Neural progenitor cell (in vitro differentiated cells): ENCODE measurements at regions not wholly inside any gene's neighbourhood (a gene's known extent, or its start where the extent isn't known, plus 50 kb on each side); places are given as distances from the start of the nearest gene placed in this dataset.

ENCODE experiments used
- DNase-seq: peaks from one replicate; pipeline ENCODE4 v3.0.0-alpha.2; 2016; ENCODE audit warnings: low spot score
- H2AFZ ChIP-seq: fragments of 200-600 bp; sonication (generic); replicated peaks from 2 replicates; pipeline ENCODE4 v1.6.1; 2016; ENCODE audit warnings: antibody characterized with exemption
- H3F3A ChIP-seq: fragments of 200-600 bp; sonication (generic); 2 replicates; pipeline ENCODE4 v1.6.1; 2016; ENCODE audit warnings: antibody characterized with exemption, low read depth
- H3K27ac ChIP-seq: fragments of 200-600 bp; sonication (generic); 2 replicates; pipeline ENCODE4 v1.5.1; 2016; ENCODE audit warnings: mild to moderate bottlenecking
- H3K27me3 ChIP-seq: fragments of 200-600 bp; sonication (generic); 2 replicates; pipeline ENCODE4 v1.6.1; 2016; ENCODE audit warnings: mild to moderate bottlenecking, moderate library complexity
- H3K36me3 ChIP-seq: fragments of 200-600 bp; sonication (generic); 2 replicates; pipeline ENCODE4 v1.5.1; 2016
- H3K4me1 ChIP-seq: fragments of 200-600 bp; sonication (generic); 2 replicates; pipeline ENCODE4 v1.6.1; 2016; ENCODE audit warnings: mixed run types
- H3K4me2 ChIP-seq: fragments of 200-600 bp; sonication (generic); 2 replicates; pipeline ENCODE4 v1.6.1; 2016
- H3K4me3 ChIP-seq: fragments of 200-600 bp; sonication (generic); 2 replicates; pipeline ENCODE4 v1.5.1; 2016
- H3K79me2 ChIP-seq: fragments of 200-600 bp; sonication (generic); 2 replicates; pipeline ENCODE4 v1.6.1; 2016; ENCODE audit warnings: low read depth
- H3K9ac ChIP-seq: fragments of 200-600 bp; sonication (generic); 2 replicates; pipeline ENCODE4 v1.6.1; 2016
- H3K9me3 ChIP-seq: fragments of 200-600 bp; sonication (generic); 2 replicates; pipeline ENCODE4 v1.5.1; 2016; ENCODE audit warnings: low read depth
- H4K20me1 ChIP-seq: fragments of 200-600 bp; sonication (generic); 2 replicates; pipeline ENCODE4 v1.6.1; 2016; ENCODE audit warnings: low read depth
- H3K27ac Mint-ChIP-seq: 3 replicates; pipeline ENCODE4 v1.8.0; 2021; ENCODE audit warnings: mixed read lengths
- H3K27me3 Mint-ChIP-seq: 2 replicates; pipeline ENCODE4 v1.8.0; 2022; ENCODE audit warnings: low read depth, mild to moderate bottlenecking, inconsistent platforms, moderate library complexity, mixed read lengths; ENCODE audit not compliant: insufficient read depth
- H3K36me3 Mint-ChIP-seq: 3 replicates; pipeline ENCODE4 v1.8.0; 2021; ENCODE audit warnings: mixed read lengths
- H3K4me1 Mint-ChIP-seq: 3 replicates; pipeline ENCODE4 v1.8.0; 2021; ENCODE audit warnings: mixed read lengths
- H3K4me3 Mint-ChIP-seq: 3 replicates; pipeline ENCODE4 v1.8.0; 2021; ENCODE audit warnings: mild to moderate bottlenecking, moderate library complexity, mixed read lengths
- H3K9me3 Mint-ChIP-seq: 3 replicates; pipeline ENCODE4 v1.8.0; 2020; ENCODE audit warnings: mixed read lengths
- CTCF ChIP-seq: fragments of 200-600 bp; sonication (generic); IDR thresholded peaks from 2 replicates; pipeline ENCODE4 v1.5.1; 2017; ENCODE audit warnings: antibody characterized with exemption, mild to moderate bottlenecking
- EZH2 ChIP-seq: fragments of 200-600 bp; sonication (generic); IDR thresholded peaks from 2 replicates; pipeline ENCODE4 v1.6.1; 2017; ENCODE audit warnings: antibody characterized with exemption, mild to moderate bottlenecking, moderate library complexity
- EZH2phosphoT487 ChIP-seq: fragments of 200-600 bp; sonication (generic); IDR thresholded peaks from 2 replicates; pipeline ENCODE4 v1.6.1; 2017; ENCODE audit warnings: antibody characterized with exemption

- Mint-ChIP-seq H3K36me3 (no peaks in the 10 kb centered on the region), H3K27me3 (no peaks in the 10 kb centered on the region), H3K27ac (no peak overlapping the region), H3K9me3 (peaks cover 6% of the 10 kb centered on the region), H3K4me1 (no peaks in the 10 kb centered on the region), H3K4me3 (no peak overlapping the region)
- Histone ChIP-seq H3K79me2 (no peaks in the 10 kb centered on the region), H3K9me3 (peaks cover 13% of the 10 kb centered on the region), H4K20me1 (no peaks in the 10 kb centered on the region), H3K4me1 (no peaks in the 10 kb centered on the region), H3K36me3 (no peaks in the 10 kb centered on the region), H2AFZ (no peak overlapping the region), H3K27me3 (no peaks in the 10 kb centered on the region), H3K27ac (no peak overlapping the region), H3F3A (no peaks in the 10 kb centered on the region), H3K9ac (no peak overlapping the region), H3K4me2 (no peak overlapping the region), H3K4me3 (no peak overlapping the region)
- no peak for TF ChIP-seq EZH2phosphoT487
- no peak for TF ChIP-seq EZH2
- TF ChIP-seq CTCF: no peak
- DNase-seq: no peak
Measured at GRCh38 chr21:23780326-23780725, 1827.0 kb downstream of the MRPL39 start.

- no peaks in the 10 kb centered on the region for H3K4me1 ChIP-seq
- no peak overlapping the region for H3K27ac ChIP-seq
- H3F3A ChIP-seq: no peaks in the 10 kb centered on the region
- H3K27me3 ChIP-seq: no peaks in the 10 kb centered on the region
- H4K20me1 ChIP-seq: no peaks in the 10 kb centered on the region
- no peak overlapping the region for H3K27ac Mint-ChIP-seq
- H3K4me2 ChIP-seq: no peak overlapping the region
- H2AFZ ChIP-seq: no peak overlapping the region
- H3K4me3 Mint-ChIP-seq: no peak overlapping the region
- H3K36me3 Mint-ChIP-seq: no peaks in the 10 kb centered on the region
- no peaks in the 10 kb centered on the region for H3K4me1 Mint-ChIP-seq
- no peak for DNase-seq
- H3K27me3 Mint-ChIP-seq: no peaks in the 10 kb centered on the region
- H3K9ac ChIP-seq: no peak overlapping the region
- no peaks in the 10 kb centered on the region for H3K79me2 ChIP-seq
- peaks cover 10% of the 10 kb centered on the region for H3K9me3 Mint-ChIP-seq
- H3K4me3 ChIP-seq: no peak overlapping the region
- H3K9me3 ChIP-seq: no peaks in the 10 kb centered on the region
- H3K36me3 ChIP-seq: no peaks in the 10 kb centered on the region
- TF ChIP-seq CTCF: no peak
- no peak for TF ChIP-seq EZH2
- no peak for TF ChIP-seq EZH2phosphoT487
Measured at GRCh38 chr21:23743821-23744220, 1863.5 kb downstream of the MRPL39 start.

GRCh38 chr21:23740463-23740862 is 1866.8 kb downstream of the MRPL39 start:
- no peaks in the 10 kb centered on the region for H3K9me3 Mint-ChIP-seq
- TF ChIP-seq EZH2phosphoT487 (no peak), CTCF (no peak), EZH2 (no peak)
- Histone ChIP-seq H3K27ac (no peak overlapping the region), H4K20me1 (no peaks in the 10 kb centered on the region), H3K9ac (no peak overlapping the region), H3K79me2 (no peaks in the 10 kb centered on the region), H3K4me3 (no peak overlapping the region), H3K9me3 (peaks cover 6% of the 10 kb centered on the region), H3F3A (no peaks in the 10 kb centered on the region), H2AFZ (no peak overlapping the region), H3K27me3 (no peaks in the 10 kb centered on the region), H3K4me2 (no peak overlapping the region), H3K36me3 (no peaks in the 10 kb centered on the region), H3K4me1 (no peaks in the 10 kb centered on the region)
- H3K4me3 Mint-ChIP-seq: no peak overlapping the region
- H3K27ac Mint-ChIP-seq: no peak overlapping the region
- no peaks in the 10 kb centered on the region for H3K27me3 Mint-ChIP-seq
- H3K4me1 Mint-ChIP-seq: no peaks in the 10 kb centered on the region
- H3K36me3 Mint-ChIP-seq: no peaks in the 10 kb centered on the region
- no peak for DNase-seq
